NB4 (cell line): ENCODE measurements at regions not wholly inside any gene's neighbourhood (a gene's known extent, or its start where the extent isn't known, plus 50 kb on each side); places are given as distances from the start of the nearest gene placed in this dataset.

Source experiments
- CTCF ChIP-seq: IDR thresholded peaks from one replicate; pipeline ENCODE4 v1.5.1; 2012; ENCODE audit warnings: low read depth, low read length
- MAX ChIP-seq: IDR thresholded peaks from 2 replicates; pipeline ENCODE4 v1.6.1; 2011; ENCODE audit warnings: low read depth, low read length
- MYC ChIP-seq: IDR thresholded peaks from 2 replicates; pipeline ENCODE4 v1.6.1; 2011; ENCODE audit warnings: low read depth, low read length
- POLR2A ChIP-seq: IDR thresholded peaks from 2 replicates; pipeline ENCODE4 v1.6.1; 2011; ENCODE audit warnings: mild to moderate bottlenecking; ENCODE audit not compliant: insufficient read length; ENCODE audit errors: extremely low read depth

GRCh38 chr13:102508411-102508810, 88.4 kb upstream of the TPP2 start:
- TF ChIP-seq POLR2A (no peak), CTCF (no peak), MAX (no peak), MYC (no peak)
